GM20000 (cell line): ENCODE measurements at regions not wholly inside any gene's neighbourhood (a gene's known extent, or its start where the extent isn't known, plus 50 kb on each side); places are given as distances from the start of the nearest gene placed in this dataset.

ENCODE experiments used
- DNase-seq: peaks from one replicate; pipeline ENCODE4 v3.0.0; 2012; ENCODE audit warnings: low spot score
- TF ChIP-seq, protein P1 (sequence below): IDR thresholded peaks from 2 replicates; pipeline ENCODE4 v1.5.1; 2012; ENCODE audit warnings: mild to moderate bottlenecking, control low read depth; ENCODE audit errors: extremely low read depth, missing control alignments

DNA sequence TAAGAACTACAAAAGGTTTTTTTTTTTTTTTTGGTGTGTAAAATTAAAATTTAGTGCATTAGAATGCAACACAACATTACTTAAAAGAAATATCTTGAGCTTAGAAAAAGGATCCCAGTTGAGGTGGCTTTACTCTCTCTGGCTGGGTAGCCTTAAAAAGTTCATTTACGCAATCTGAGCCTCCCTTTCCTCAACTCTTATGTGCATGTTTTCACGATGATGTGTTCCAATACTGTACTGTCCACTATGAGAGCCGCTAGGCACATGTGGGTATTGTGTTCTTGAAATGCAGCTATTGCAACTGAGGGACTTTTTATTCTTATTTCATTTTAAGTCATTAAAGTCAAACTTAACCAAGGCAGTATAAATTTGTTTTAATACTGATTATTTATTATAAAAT, 460.9 kb upstream of the SYT1 start:
- DNase-seq: no peak
- TF ChIP-seq, protein P1, sequence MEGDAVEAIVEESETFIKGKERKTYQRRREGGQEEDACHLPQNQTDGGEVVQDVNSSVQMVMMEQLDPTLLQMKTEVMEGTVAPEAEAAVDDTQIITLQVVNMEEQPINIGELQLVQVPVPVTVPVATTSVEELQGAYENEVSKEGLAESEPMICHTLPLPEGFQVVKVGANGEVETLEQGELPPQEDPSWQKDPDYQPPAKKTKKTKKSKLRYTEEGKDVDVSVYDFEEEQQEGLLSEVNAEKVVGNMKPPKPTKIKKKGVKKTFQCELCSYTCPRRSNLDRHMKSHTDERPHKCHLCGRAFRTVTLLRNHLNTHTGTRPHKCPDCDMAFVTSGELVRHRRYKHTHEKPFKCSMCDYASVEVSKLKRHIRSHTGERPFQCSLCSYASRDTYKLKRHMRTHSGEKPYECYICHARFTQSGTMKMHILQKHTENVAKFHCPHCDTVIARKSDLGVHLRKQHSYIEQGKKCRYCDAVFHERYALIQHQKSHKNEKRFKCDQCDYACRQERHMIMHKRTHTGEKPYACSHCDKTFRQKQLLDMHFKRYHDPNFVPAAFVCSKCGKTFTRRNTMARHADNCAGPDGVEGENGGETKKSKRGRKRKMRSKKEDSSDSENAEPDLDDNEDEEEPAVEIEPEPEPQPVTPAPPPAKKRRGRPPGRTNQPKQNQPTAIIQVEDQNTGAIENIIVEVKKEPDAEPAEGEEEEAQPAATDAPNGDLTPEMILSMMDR: no peak

DNA sequence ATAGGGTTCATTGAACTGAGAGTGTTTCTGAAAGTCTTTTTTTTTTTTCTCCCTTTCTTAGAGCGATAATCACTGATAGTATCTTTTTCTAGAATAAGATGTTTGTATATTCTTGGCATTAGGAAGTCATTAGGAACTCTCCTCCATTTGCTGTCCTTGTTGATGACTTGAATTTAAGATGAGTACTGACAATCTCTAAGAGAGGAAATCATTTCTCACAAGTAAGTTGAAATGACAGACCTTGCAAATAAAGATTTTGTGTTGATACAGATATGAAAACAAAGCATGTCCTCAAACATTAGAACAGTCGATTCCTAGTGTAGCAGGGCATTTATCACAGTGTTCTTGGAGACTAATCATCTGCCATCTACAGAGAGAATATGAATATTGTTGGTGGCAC, 458.4 kb upstream of the SYT1 start:
- no peak for DNase-seq
- TF ChIP-seq, protein P1: no peak

DNA sequence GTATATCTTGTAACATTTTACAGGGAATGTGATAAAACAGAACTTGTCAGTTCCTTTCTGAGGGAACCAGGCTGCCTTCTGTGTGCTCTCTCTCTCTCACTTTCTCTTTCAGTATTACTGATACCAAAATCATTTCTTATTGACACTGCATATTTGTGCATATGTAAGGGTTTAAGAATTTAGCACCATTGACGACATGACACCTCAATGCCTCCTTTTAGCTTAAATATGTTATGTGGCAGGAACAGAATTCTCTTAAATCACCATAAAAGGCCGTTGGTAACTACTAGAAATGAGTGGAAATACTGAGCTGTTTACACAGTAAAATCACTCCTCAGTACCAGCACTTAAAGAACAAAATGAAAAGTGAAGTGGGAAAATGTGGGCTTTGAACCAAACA, 457.7 kb upstream of the SYT1 start:
- DNase-seq: peak; percentile 6
- TF ChIP-seq, protein P1: no peak

DNA sequence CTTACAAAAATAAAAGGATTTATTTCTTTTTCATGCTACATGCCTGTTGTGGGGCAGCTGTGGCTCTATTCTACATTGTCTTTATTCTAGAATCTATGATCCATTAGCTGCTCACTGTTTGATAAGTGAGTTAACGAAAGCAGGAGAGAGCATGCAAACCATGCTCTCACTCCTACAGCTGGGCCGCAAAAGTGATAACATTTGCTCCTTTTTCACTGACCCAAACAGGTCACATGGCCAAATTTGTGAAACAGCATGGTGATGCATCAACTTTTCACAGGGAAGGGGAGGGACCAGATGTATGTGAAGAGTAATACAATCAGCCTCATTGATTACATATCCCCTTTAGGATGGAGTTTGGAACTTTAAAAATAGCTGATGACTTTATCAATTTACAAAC, 456.9 kb upstream of the SYT1 start:
- DNase-seq: no peak
- TF ChIP-seq, protein P1: no peak

DNA sequence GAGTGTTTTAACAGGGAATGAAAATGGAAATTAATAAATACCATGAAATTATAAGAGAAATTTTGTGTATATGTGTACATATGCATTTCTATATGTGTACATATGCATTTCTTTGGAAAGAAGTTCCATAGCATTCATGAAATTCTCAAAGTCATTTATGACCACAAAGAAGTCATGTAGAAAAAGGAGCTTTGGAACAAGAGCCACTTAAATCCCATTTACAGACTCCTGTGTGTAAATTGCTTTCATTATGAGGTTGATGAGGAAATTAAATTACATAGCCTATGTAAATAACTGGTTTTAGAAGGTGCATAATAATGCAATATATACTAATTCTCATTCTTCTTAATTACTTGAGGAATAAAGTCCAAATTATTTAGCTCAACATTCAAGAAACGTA, 450.5 kb upstream of the SYT1 start:
- TF ChIP-seq, protein P1: no peak
- DNase-seq: no peak

DNA sequence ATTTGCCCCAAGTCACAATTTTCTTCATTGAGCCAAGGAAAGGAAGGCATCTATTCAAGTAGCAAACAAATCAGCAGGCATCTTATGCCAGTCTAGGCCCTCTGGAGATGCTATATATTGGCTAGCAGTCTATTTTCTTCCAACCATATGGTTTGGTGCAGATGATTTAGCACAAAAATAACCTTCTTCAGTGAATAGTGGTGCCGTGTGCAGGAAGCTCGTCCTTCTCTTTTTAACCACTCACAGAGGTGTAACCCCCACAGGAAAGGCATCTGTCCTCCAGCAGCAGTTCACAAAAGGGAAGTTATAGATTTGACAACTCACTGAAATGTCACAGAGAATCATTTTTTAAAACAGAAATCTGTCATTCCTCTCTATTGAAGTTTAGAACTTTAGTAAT, 445.7 kb upstream of the SYT1 start:
- TF ChIP-seq, protein P1: no peak
- DNase-seq: no peak

DNA sequence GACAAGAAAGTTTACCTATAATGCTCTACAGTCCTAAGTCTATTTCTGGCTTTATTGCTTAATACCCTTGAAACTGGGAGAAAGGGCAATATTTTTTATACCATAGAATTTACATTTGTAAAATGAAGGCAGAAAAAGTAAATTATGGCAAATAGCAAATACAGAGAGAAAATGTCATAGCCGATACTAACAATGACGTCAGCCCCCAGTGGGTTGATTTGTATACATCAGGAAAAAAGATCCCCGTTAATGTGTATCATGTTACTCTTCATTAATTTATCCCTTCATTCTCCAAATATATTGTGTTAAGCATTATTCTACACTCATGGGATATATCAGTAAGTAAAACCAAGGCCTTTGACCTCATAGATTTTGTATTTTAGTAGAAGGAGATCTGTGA, 445.1 kb upstream of the SYT1 start:
- TF ChIP-seq, protein P1: no peak
- no peak for DNase-seq
